Esophagus squamous epithelium (tissue), 5 donors: ENCODE measurements at regions not wholly inside any gene's neighbourhood (a gene's known extent, or its start where the extent isn't known, plus 50 kb on each side); places are given as distances from the start of the nearest gene placed in this dataset.

Source experiments
- DNase-seq: peaks from one replicate; lab custom pipeline; 2025; lab: John Stamatoyannopoulos, UW
- H3K27ac ChIP-seq, 4 donors: fragments of 200-600 bp; sonication (generic); one replicate each; pipeline ENCODE4 v1.5.1; 2016 to 2019; ENCODE audit warnings: mild to moderate bottlenecking in 1 of 4
- H3K27me3 ChIP-seq, 4 donors: fragments of 200-600 bp; sonication (generic); 1 replicate in 3 of 4; 2 replicates in 1 of 4; pipeline versions ENCODE4 v1.5.1 to v1.6.0; 2017 to 2021; ENCODE audit warnings: antibody characterized with exemption in 1 of 4
- H3K36me3 ChIP-seq, 3 donors: fragments of 200-600 bp; sonication (generic); one replicate each; pipeline ENCODE4 v1.5.1; 2016 to 2019
- H3K4me1 ChIP-seq, 3 donors: fragments of 200-600 bp; sonication (generic); one replicate each; pipeline ENCODE4 v1.5.1; 2017 to 2019
- H3K4me3 ChIP-seq, 4 donors: fragments of 200-600 bp; sonication (generic); 1 replicate in 3 of 4; 2 replicates in 1 of 4; pipeline ENCODE4 v1.5.1; 2016 to 2019; ENCODE audit warnings: mild to moderate bottlenecking in 2 of 4, moderate library complexity in 1 of 4
- H3K9me3 ChIP-seq, 3 donors: fragments of 200-600 bp; sonication (generic); one replicate each; pipeline ENCODE4 v1.5.1; 2016 to 2019
- POLR2A ChIP-seq, 4 donors: fragments of 450-650 bp; IDR thresholded peaks; one replicate each; pipeline ENCODE4 v1.6.1; 2017; ENCODE audit warnings: antibody characterized with exemption in 4 of 4, mild to moderate bottlenecking in 4 of 4, moderate library complexity in 3 of 4
- WGBS, 2 donors: methylation state at CpG; one replicate each; pipeline ENCODE4 v1.1.5; 2018; 5-methylcytosine and 5-hydroxymethylcytosine counted together
- intact Hi-C: fragments of 100-400 bp; cut with DNase I; formaldehyde crosslinking; loops from one replicate; pipeline ENCODE4 v1.15.0; 2022
- TF ChIP-seq, protein P1 (sequence below), 6 experiments: fragments of 450-650 bp in 4 of 6; fragments of 200-600 bp in 2 of 6; sonication (generic) in 2 of 6; IDR thresholded peaks; one replicate each; pipeline ENCODE4 v1.5.1; 2016 to 2019; ENCODE audit warnings: antibody characterized with exemption in 6 of 6, mild to moderate bottlenecking in 4 of 6, moderate library complexity in 4 of 6
- donor health status: DM: yes; HTN: yes; CAD: no.

DNA sequence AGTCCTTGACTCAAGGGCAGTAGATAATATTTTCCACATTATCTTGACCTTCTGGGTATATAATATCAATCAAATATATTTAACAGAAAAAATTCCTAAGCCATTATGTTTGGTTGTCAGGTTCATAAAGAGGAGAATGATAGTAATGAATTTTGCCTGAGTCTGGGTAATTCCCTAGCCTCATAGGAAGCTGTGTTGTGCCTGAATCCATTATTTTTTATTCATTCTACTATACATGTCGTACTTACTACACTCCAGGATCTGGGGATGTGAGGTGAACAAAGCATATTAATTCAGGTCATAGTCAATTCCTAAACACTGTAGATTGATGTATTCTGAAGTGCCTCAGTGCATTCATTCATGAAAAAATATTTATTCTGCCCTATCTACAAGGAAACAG lies 204.2 kb downstream of the PTGER3 start:
- 64 to 71% methylated on average over 1 of the region's 1 CpG for WGBS, 2 donors
- no peaks in the 10 kb centered on the region for H3K9me3 ChIP-seq

DNA sequence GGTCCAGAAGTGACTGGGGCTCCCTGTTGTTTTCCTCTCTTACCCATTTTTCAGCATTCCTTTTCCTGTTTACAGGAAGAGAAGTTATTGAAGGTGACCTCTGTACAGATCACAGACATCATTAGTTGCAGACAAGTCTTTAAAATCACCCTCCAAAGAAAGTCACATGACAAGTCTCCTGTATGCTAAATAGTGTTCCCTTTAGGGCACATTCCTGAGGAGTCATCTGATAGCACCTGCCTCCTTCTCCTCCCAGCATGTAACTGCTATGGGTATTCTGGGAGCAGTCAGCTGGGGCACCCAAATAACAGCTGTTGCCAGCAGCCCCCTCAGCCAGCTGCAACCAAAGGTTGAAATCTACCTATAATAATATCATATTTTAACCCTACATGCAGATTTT lies 200.6 kb downstream of the PTGER3 start:
- no peaks in the 10 kb centered on the region for H3K4me1 ChIP-seq
- intact Hi-C loops: no loop called here

More for the DNA sequence above, 204.2 kb downstream of the PTGER3 start:
- DNase-seq: no peak
- H3K4me1 ChIP-seq: no peaks in the 10 kb centered on the region
- no peak for TF ChIP-seq POLR2A (IDR thresholded peaks at IDR 0.05)
- TF ChIP-seq, protein P1, sequence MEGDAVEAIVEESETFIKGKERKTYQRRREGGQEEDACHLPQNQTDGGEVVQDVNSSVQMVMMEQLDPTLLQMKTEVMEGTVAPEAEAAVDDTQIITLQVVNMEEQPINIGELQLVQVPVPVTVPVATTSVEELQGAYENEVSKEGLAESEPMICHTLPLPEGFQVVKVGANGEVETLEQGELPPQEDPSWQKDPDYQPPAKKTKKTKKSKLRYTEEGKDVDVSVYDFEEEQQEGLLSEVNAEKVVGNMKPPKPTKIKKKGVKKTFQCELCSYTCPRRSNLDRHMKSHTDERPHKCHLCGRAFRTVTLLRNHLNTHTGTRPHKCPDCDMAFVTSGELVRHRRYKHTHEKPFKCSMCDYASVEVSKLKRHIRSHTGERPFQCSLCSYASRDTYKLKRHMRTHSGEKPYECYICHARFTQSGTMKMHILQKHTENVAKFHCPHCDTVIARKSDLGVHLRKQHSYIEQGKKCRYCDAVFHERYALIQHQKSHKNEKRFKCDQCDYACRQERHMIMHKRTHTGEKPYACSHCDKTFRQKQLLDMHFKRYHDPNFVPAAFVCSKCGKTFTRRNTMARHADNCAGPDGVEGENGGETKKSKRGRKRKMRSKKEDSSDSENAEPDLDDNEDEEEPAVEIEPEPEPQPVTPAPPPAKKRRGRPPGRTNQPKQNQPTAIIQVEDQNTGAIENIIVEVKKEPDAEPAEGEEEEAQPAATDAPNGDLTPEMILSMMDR (IDR thresholded peaks at IDR 0.05): no peak
- H3K36me3 ChIP-seq: no peaks in the 10 kb centered on the region
- H3K27me3 ChIP-seq: no peaks in the 10 kb centered on the region
- H3K4me3 ChIP-seq: no peak overlapping the region
- intact Hi-C loops: no loop called here
- no peak overlapping the region for H3K27ac ChIP-seq

DNA sequence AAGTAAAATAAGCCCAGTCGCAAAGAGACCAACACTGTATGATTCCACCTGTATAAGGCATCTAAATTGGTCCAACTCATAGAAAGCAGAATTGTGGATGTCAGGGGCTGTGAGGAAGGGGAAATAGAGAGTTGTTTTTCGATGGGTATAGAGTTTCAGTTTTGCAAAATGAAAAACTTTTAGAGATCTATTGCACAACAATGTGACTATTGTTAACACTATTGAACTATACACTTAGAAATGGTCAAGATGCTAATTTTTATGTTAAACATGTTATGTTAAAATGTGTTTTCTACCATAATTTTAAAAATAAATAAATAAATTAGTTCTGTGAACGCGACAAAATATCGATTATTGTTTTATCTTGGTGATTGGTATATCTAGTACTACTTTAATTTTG lies 192.4 kb downstream of the PTGER3 start:
- TF ChIP-seq POLR2A (IDR thresholded peaks at IDR 0.05): no peak
- TF ChIP-seq, protein P1 (IDR thresholded peaks at IDR 0.05): no peak
- WGBS, 2 donors: 69 to 70% methylated on average over 5 of the region's 5 CpGs
- Histone ChIP-seq H3K27ac (no peak overlapping the region), H3K27me3 (no peaks in the 10 kb centered on the region), H3K4me3 (no peak overlapping the region), H3K36me3 (no peaks in the 10 kb centered on the region), H3K4me1 (no peaks in the 10 kb centered on the region), H3K9me3 (no peaks in the 10 kb centered on the region)
- DNase-seq: no peak
- intact Hi-C loops: no loop called here

More for the DNA sequence above, 200.6 kb downstream of the PTGER3 start:
- Histone ChIP-seq H3K4me3 (no peak overlapping the region), H3K36me3 (no peaks in the 10 kb centered on the region), H3K9me3 (no peaks in the 10 kb centered on the region), H3K27me3 (no peaks in the 10 kb centered on the region), H3K27ac (no peak overlapping the region)
- no peak for DNase-seq
- TF ChIP-seq POLR2A (IDR thresholded peaks at IDR 0.05): no peak
- TF ChIP-seq, protein P1 (IDR thresholded peaks at IDR 0.05): no peak

DNA sequence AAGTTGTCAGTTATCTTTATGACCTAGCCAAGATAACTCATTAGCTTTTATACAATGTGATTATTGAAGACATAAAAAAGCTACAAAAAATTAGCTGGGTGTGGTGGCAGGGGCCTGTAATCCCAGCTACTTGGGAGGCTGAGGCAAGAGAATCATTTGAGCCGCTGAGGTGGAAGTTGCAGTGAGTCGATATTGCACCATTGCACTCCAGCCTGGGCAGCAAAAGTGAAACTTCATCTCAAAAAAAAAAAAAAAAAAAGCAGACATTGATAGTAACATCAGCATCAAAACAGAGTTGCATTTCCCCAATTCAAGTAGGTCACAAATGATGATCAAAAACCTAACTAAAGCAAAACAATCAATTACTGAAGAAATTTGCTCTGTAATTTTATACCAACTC lies 191.4 kb downstream of the PTGER3 start:
- Histone ChIP-seq H3K4me1 (no peaks in the 10 kb centered on the region), H3K36me3 (no peaks in the 10 kb centered on the region), H3K27ac (no peak overlapping the region), H3K9me3 (no peaks in the 10 kb centered on the region), H3K4me3 (no peak overlapping the region), H3K27me3 (no peaks in the 10 kb centered on the region)
- TF ChIP-seq, protein P1 (IDR thresholded peaks at IDR 0.05): no peak
- no peak for TF ChIP-seq POLR2A (IDR thresholded peaks at IDR 0.05)
- no peak for DNase-seq
- 78 to 82% methylated on average over 2 of the region's 2 CpGs for WGBS, 2 donors
- intact Hi-C loops: no loop called here

DNA sequence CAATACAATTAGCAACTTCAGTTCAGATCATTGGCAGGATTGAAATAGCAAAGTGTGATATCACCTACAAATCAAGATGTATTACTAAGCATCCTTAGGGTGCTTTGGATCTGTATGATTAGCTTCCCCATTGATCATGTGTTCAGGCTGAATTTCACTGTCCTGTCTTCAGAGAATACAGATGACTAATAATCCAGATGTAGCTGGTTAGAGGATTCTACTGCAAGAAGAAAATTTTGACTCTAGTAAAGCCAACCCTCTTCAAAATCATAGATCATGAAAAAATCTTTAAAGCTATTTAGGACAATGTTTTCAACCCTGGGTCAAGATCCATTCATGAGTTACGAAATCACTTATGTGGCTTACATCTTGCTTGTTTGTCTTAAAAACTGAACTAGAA lies 184.4 kb downstream of the PTGER3 start:
- TF ChIP-seq, protein P1 (IDR thresholded peaks at IDR 0.05): no peak
- no peak for TF ChIP-seq POLR2A (IDR thresholded peaks at IDR 0.05)
- Histone ChIP-seq H3K9me3 (no peaks in the 10 kb centered on the region), H3K27me3 (no peaks in the 10 kb centered on the region), H3K36me3 (no peaks in the 10 kb centered on the region), H3K4me3 (no peak overlapping the region), H3K4me1 (no peaks in the 10 kb centered on the region), H3K27ac (no peak overlapping the region)
- DNase-seq: no peak
- 55 to 80% methylated on average over 1 of the region's 1 CpG for WGBS, 2 donors
- intact Hi-C loops: no loop called here
